ENCODE measurements at regions not wholly inside any gene's neighbourhood (a gene's known extent, or its start where the extent isn't known, plus 50 kb on each side); places are given as distances from the start of the nearest gene placed in this dataset.

DNA sequence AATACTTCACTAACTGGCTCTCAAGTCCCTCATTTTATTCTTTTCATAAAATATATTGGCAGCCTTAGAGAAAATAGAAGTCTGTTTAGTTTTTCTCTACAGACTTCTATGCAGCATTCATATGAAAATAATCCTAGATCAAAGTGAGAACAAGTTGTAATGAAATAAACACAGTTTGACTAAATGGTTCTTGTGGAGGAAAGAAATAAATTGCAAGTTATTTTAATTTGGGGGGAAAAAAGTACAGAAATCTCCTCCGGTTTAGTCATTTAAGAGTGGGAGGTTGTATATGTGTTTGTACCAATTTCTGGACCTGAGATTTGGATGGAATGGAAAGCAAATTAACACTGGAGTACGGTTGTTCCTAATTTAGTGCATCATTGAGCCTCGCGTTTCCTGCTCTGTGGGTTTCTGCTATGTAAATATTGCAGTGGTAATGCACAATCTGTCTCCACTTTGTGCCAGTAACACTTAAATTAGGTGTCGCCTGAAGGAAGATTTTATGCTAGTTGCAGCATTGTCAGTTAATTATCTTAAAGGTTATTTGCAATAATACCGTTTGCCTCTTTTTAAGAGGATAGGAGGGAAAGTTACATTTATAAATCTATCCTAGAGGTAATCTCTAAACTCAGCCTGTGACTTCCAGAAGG, 100.2 kb downstream of the ZIC5 start:
- H2BK120ac ChIP-seq (replicated peaks; ENCODE audit: low read depth, low read length), result no peak overlapping the region
- FAIRE-seq (no peak), DNase-seq (ENCODE audit: low read depth in 1 of 2, low spot score in 2 of 2) (no peak)
- H4K20me1 ChIP-seq (replicated peaks in 1 of 2; ENCODE audit: control insufficient read depth in 1 of 2, insufficient read depth in 2 of 2, low read length in 2 of 2), result no peaks in the 10 kb centered on the region
- peaks cover 0 to 4% (median 0%) of the 10 kb centered on the region in 4 experiments; a peak in 2 of 7 replicates for H3K4me1 ChIP-seq (replicated peaks in 1 of 4; ENCODE audit: control insufficient read depth in 3 of 4, insufficient read depth in 4 of 4, low read length in 3 of 4)
- H3K79me2 ChIP-seq (ENCODE audit: control insufficient read depth in 1 of 2, insufficient read depth in 2 of 2, low read length in 2 of 2), result no peaks in the 10 kb centered on the region
- H2BK15ac ChIP-seq (ENCODE audit: low read length), result no peak overlapping the region
- no peak overlapping the region for H2BK5ac ChIP-seq (ENCODE audit: low read depth, low read length)
- H2AK5ac ChIP-seq (ENCODE audit: low read depth, low read length), result no peak overlapping the region
- no peak overlapping the region for H3K4ac ChIP-seq (replicated peaks; ENCODE audit: insufficient read length, low read depth, low read length)
- no peaks in the 10 kb centered on the region for H3K23me2 ChIP-seq (ENCODE audit: low read depth, low read length)
- H3K56ac ChIP-seq (replicated peaks; ENCODE audit: insufficient read length, low read depth, low read length), result no peak overlapping the region
- H4K5ac ChIP-seq (ENCODE audit: insufficient read length, low read depth, low read length), result no peak overlapping the region
- no peak overlapping the region for H3K4me2 ChIP-seq (ENCODE audit: insufficient read depth in 1 of 2, low read depth in 2 of 2, low read length in 2 of 2)
- no peak overlapping the region for H3K14ac ChIP-seq (ENCODE audit: insufficient read length)
- no peaks in the 10 kb centered on the region for H3K9me3 ChIP-seq (ENCODE audit: insufficient read depth in 2 of 2, low read depth in 1 of 2, low read length in 1 of 2)
- H3K23ac ChIP-seq (ENCODE audit: insufficient read length), result no peak overlapping the region
- no peaks in the 10 kb centered on the region for H3K36me3 ChIP-seq (ENCODE audit: control insufficient read depth in 2 of 4, insufficient read depth in 4 of 4, low read length in 3 of 4)
- no peak overlapping the region for H2BK12ac ChIP-seq (ENCODE audit: low read depth, low read length)
- H3K27me3 ChIP-seq (replicated peaks in 1 of 4; ENCODE audit: control insufficient read depth in 3 of 4, extremely low read depth in 1 of 4, insufficient read depth in 3 of 4, low read length in 3 of 4), result no peaks in the 10 kb centered on the region
- H3K79me1 ChIP-seq (ENCODE audit: low read depth, low read length), result no peaks in the 10 kb centered on the region
- H2BK20ac ChIP-seq (ENCODE audit: low read length), result peak overlapping the region; percentile 62; the same call in 1 of the 2 replicates
- POLR2A ChIA-PET (ENCODE audit: partially characterized antibody), result no interaction called here
- H3K9ac ChIP-seq (replicated peaks in 1 of 4; ENCODE audit: extremely low read depth in 1 of 4, low read depth in 3 of 4, low read length in 3 of 4), result no peak overlapping the region
- no peak overlapping the region for H3K18ac ChIP-seq (ENCODE audit: extremely low read depth, low read length)
- H3K4me3 ChIP-seq (ENCODE audit: extremely low read depth in 1 of 4, insufficient read depth in 2 of 4, low read depth in 3 of 4, low read length in 4 of 4), result no peak overlapping the region
- no peak overlapping the region for H4K8ac ChIP-seq (ENCODE audit: extremely low read depth, insufficient read depth, low read length)
- H3K27ac ChIP-seq (ENCODE audit: low read depth, low read length), result no peak overlapping the region
- CTCF ChIA-PET (ENCODE audit: partially characterized antibody), result no interaction called here
- WGBS, 2 experiments (ENCODE audit: extremely low coverage in 1 of 2, insufficient coverage in 1 of 2, insufficient read length in 1 of 2, insufficient replicate concordance in 2 of 2, low coverage in 1 of 2, low lambda C conversion rate in 2 of 2, missing lambda C conversion rate in 1 of 2), result 80% methylated on average over 6 of the region's 6 CpGs; no CpG with 5 or more reads in 1 of the 2 experiments
- no peak overlapping the region for H4K91ac ChIP-seq (replicated peaks; ENCODE audit: insufficient read length, low read length)
- H2AFZ ChIP-seq (ENCODE audit: low read length), result no peak overlapping the region
- no peak for TF ChIP-seq SP1 (IDR thresholded peaks at IDR 0.05; ENCODE audit: low read depth, low read length)
- TF ChIP-seq KDM5A (IDR thresholded peaks at IDR 0.05; ENCODE audit: low read length), result no peak

All from H1 (cell line).